Urothelium cell line (cell line): ENCODE measurements at regions not wholly inside any gene's neighbourhood (a gene's known extent, or its start where the extent isn't known, plus 50 kb on each side); places are given as distances from the start of the nearest gene placed in this dataset.
A peak's percentile ranks its signal among the peaks of the same experiment; 100 is the strongest.
"Not testable (repeated sequence)": the region's sequence is repeated elsewhere in the genome, so short reads cannot be mapped to it uniquely, and the experiment has no call there.

ENCODE experiments used
- DNase-seq: peaks from one replicate; pipeline ENCODE4 v3.0.0; 2011; ENCODE audit warnings: low spot score, mixed read lengths
- FAIRE-seq: peaks from 2 replicates; lab custom pipeline; 2011; peaks lifted over from hg19 to GRCh38; lab: Jason Lieb, UNC

DNA sequence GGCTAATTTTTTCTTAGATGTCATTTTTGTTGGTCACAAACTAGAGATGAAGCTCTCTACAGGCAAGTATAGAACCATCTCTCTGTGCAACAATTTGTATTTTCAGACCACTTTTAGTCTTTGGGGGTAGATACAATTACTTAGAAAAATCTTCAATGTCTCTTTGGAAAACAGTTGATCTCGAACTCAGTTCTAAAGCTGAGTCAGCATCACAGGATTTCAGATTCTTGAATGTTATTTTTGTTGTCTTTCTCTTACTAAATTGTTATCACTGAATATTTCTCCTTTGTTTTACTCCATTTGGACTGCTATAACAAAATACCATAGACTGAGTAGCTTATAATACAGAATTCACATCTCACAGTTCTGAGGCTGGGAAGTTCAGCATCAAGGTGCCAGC, 1557.0 kb downstream of the SI start:
- DNase-seq (no peak), FAIRE-seq (no peak)

DNA sequence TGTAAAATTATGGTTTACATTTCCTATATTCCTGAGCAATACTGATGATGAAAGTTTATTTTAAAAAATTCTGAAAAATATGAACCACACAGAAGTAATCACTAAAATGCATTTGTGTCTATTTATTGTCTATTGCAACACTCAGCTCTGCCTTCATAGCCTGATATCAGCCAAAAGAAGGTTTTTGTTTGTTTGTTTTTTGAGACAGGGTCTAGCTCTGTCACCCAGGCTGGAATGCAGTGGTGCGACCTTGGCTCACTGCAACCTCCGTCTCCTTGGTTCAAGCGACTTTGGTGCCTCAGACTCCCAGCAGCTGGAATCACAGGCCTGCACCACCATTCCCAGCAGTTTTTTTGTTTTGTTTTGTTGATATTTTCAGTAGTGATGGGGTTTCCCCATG, 1560.2 kb downstream of the SI start:
- DNase-seq (no peak), FAIRE-seq (no peak)

DNA sequence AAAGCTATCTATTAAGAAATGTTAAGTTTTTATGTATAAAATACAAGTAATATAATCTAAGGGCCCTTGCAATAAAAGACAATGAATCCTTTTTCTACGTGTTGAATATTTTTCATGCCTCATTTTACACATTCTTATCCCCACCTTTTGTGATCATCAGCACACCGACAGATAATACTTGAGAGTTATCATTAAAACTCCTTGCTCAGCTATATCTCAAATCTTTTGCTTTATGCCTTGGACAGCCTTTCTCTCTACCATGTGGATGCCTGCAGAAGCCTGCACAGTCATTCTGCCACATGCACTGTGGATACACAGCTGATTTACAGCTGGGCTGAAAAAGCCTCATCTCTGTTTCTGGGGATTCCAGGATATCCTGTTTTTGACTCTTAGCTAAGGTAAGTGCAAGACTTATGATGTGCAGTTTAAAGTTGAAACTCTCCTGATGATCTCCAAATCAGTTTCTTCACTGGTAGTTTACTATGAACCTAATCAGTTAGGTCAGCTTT, 1565.1 kb downstream of the SI start:
- no peak for FAIRE-seq
- no peak for DNase-seq

DNA sequence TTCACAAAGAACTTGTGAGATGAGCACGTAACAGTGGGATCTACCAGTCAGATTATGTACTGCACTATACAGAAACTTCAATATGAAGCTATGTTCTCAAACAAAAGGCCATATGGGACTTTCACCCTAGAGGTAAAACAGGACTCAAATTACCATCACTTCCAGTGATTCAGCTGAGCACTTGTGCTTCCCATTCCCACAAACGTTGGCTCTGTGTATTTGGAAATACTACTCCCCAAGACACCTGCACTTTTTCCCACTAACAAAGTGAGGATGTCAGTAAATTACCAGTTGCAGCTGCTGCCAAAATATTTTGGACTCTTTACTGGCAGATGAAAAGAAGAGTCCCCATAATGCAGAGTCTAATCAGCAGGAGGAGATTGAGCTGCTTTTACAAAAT, 1570.1 kb downstream of the SI start:
- no peak for DNase-seq
- FAIRE-seq: no peak

DNA sequence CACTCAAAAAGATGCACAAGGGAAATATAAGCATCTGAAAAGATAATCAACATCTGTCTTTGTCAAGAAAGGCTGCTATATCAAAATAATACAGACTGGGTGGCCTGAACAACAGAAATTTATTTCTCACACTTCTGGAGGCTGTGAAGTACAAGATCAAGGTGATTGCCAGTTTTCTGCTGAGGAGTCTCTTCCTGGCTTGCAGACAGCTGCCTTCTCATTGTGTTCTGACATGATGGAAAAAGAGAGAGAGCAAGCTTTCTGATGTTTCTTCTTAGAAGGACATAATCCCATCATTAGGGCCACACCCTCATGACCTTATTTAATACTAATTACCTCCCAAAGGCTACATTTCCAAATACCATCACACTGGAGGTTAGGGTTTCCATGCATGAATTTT, 1573.3 kb downstream of the SI start:
- DNase-seq: no peak
- no peak for FAIRE-seq

DNA sequence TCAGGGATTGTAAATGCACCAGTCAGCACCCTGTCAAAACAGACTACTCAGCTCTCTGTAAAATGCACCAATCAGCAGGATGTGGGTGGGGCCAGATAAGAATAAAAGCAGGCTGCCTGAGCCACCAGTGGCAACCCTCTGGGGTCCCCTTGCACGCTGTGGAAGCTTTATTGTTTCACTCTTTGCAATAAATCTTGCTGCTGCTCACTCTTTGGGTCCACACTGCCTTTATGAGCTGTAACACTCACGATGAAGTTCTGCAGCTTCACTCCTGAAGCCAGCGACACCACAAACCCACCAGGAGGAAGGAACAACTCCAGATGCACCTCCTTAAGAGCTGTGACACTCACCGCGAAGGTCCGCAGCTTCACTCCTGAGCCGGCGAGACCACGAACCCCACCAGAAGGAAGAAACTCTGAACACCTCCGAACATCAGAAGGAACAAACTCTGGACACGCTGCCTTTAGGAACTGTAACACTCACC, 1578.5 kb downstream of the SI start:
- FAIRE-seq, DNase-seq: not testable (repeated sequence)

DNA sequence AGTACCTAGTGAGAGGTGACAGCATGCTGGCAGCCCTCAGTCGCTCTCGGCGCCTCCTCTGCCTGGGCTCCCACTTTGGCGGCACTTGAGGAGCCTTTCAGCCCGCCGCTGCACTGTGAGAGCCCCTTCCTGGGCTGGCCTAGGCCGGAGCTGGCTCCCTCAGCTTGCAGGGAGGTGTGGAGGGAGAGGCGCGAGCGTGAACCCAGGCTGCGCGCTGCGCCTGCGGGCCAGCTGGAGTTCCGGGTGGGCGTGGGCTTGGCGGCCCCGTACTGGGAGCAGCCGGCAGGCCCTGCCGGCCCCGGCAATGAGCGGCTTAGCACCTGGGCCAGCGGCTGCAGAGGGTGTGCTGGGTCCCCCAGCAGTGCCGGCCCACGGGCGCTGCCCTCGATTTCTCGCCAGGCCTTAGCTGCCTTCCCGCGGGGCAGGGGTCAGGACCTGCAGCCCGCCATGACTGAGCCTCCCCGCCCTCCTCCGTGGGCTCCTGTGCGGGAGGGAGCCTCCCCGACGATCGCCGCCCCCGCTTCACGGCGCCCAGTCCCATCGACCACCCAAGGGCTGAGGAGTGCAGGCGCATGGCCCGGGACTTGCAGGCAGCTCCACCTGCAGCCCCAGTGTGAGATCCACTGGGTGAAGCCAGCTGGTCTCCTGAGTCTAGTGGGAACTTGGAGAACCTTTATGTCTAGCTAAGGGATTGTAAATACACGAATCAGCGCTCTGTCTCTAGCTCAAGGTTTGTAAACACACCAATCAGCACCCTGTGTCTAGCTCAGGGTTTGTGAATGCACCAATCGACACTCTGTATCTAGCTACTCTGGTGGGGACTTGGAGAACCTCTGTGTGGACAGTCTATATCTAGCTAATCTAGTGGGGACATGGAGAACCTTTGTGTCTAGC, 1579.2 kb downstream of the SI start:
- not testable (repeated sequence) for FAIRE-seq, DNase-seq

DNA sequence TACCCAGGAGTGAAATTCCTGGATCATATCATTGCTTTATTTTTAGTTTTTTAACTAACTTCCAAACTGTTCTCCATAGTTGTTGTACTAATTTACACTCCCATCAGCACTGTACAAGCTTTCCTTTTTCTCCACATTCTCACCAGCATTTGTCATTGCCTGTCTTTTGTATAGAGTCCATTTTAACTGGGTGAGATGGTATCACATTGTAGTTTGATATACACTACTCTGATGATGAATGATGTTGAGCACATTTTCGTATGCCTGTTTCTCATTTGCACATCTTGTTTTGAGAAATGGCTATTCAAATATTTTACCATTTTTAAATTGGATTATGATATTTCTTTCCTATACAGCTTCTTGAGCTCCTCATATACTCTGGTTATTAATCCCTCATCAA, 1586.6 kb downstream of the SI start:
- DNase-seq (no peak), FAIRE-seq (no peak)

DNA sequence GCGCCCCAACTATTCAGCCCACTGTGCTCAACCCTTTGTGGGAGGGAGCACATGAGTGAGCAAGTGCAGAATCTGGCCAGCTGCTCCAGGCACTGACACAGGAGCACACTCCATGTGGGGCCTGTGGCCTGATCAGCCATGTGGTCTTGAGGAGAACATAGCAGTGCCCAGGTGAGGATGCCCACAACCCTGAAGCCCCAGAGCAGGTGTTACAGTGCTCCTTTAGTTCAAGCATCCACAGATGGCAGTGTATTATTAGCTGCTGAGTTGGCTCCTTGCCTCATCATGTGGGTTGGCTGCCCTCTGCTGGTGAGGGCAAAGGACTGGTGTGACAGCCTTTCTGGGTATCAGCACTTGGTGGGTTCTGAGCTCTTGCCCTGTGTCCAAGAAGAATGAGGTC, 1588.2 kb downstream of the SI start:
- FAIRE-seq: no peak
- DNase-seq: peak; percentile 32

DNA sequence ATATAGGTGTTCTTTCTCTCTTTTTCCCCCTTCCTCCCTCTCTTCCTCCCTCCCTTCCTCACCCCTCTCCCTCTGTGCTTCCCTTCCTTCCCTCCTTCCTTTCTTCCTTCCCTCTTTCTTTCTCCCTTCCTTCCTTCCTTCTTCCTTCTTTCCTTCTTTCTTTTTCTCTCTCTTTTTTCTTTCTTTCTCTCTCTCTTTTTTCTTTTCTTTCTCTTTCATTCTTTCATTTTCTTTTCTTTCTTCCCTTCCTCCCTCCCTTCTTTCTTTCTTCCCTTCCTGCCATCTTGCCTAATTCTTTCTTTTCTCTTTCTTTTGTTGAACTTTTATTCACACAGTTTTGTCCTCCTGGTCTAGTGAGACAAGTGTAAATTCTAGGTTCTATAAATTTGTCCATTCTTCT, 1595.6 kb downstream of the SI start:
- no peak for FAIRE-seq
- no peak for DNase-seq

DNA sequence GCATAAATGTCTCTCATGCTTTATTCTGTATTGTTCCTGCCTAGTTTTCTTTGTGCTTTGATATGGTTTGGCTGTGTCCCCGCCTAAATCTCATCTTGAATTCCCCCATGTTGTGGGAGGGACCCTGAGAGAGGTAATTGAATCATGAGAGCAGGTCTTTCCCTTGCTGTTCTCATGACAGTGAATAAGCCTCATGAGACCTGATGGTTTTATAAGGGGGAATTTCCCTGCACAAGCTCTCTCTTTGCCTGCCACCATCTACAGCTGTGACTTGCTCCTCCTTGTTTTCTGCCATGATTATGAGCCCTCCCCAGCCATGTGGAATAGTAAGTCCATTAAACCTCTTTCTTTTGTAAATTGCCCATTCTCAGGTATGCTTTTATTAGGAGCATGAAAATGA, 1596.6 kb downstream of the SI start:
- FAIRE-seq: no peak
- DNase-seq: no peak

DNA sequence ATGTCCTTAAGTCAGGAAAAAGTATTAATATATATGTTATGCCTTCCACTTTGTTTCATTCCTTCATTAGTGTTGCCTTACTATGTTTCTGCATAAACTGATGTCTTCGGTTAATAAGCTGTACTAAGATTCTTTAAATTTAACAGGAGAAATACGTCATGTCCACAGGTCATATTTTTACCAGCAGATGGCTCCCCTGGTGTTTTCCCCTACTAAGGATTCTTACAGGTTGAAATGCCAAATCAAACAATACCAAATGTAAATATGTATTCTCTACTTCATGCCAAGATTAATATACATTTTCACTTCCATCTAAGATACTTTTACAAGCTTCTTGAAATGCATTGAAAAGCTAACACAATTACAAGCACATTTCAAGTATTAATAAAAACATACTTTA, 1602.1 kb downstream of the SI start:
- no peak for FAIRE-seq
- DNase-seq: no peak

DNA sequence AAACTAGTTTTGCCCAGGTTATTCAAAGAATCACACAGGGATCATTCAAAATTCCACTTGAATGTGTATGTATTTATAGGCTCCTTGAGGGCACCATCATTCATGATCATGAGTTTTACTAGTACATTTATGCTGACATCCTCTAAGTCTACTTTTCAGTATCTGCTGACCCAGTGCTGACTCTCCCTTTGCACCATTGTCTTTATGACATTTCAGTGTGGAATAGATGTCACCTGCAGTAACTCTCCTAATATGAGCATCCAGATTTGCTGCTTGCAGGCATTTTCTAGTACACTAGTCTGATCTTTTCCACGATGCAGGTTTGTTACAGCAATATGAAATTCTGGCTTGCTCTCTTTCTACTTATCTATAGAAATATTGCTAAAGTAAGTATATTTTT, 1603.5 kb downstream of the SI start:
- no peak for FAIRE-seq
- no peak for DNase-seq

DNA sequence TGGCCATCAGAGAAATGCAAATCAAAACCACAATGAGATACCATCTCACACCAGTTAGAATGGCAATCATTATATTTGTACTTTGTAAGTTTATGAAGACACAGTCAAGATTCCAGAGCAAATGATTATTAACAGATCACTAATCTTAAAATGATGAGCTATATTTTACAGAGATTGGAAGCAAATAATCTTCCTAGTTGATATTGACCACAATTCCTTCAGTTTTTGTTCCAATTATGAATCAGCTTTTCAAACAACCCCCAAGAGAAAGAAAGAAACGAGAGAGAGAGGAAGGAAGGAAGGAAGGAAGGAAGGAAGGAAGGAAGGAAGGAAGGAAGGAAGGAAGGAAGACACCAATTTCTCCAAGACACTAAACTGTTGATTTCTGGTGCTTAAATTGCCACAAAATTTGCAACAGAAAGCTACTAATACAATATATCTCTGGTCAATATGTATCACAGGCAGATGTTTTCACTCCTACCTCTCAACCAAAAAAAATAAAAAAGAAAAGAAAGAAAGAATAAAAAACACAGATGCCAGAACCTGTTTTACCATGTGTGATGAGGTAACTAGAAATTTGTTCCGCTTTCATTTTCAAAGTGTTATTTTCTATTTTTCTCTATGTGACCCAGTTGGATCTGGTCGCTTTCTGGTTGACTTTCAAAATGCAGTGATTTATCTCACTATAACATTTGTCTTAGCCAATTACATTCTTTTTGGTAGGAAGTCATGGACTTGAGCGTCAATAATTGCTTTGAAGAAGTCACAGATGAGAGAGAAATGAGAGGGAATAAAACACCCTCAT, 1609.6 kb downstream of the SI start:
- FAIRE-seq (no peak), DNase-seq (no peak)

DNA sequence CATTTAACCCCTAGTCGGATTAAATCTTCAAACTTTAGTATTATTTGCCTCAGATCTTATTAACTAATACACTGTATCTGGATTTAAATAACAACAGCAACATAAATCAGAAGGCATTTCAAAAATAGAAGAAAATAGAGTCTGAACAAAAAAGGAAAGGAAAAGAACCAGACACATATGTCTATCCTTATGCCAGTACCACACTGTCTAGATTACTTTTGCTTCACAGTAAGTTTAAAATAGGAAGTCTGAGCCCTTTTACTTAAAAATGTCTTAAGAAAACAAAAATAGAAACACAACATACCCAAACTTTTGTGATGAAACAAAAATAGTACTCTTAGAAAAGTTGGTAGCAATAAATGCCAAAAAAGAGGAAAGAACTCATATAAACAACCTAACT, 1615.8 kb downstream of the SI start:
- DNase-seq: no peak
- FAIRE-seq: no peak

DNA sequence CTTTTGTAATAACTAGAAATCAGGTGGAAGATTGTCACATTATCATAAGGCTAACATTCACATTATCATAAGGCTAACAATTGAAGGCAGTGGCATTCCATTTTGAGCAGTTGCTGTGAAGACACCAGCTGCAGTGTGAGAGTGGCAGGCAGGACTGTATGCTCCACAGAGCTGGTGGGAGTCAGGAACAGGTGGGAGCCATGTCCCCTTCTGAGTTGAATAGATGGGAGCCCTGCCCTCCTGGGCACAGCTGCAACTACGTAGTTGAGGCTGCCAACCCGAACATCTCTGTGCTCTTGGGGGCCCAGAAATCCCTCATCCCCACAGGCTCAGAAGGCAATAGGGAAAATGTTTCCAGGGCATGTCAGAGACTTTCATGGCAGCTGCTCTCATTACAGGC, 1627.6 kb downstream of the SI start:
- FAIRE-seq: no peak

DNA sequence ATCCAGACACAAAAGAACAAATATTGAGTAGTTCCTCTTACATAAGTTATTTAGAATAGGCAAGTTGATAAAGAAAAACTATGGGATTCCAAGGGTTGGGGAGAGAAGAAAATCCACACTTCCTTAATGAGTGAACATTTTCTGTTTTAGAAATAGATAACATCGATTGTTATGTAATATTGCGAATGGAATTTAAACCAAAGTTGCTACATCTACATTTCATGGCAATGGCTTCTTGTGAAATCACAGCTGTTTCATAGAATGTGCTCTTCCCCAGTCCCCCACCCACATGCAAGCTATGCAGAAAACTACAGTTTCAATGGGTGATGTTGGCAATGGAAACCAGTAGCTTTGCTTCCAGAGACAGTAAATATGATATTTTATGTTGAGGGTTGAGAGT, 1639.5 kb downstream of the SI start:
- no peak for FAIRE-seq
- DNase-seq: no peak

More for the DNA sequence above, 1627.6 kb downstream of the SI start:
- DNase-seq: no peak

DNA sequence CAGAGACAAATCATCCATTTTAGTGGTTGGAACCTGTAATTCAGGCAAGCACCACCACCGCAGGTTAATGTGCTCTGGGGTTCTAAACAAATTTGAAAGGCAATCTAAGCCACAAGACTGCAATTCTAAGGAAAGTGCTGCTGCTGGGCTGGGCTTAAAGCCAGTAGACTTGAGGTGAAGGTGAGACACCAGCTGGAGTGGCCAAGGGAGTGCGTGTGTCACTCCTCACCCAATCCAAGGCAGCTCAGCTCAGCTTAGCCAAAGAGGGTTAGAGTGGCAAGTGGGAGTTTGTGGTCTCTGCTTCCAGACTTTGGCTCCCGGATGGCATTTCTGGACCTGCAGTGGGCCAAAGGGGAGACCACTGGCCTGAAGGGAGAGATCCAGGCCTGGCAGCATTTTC, 1655.6 kb downstream of the SI start:
- FAIRE-seq (no peak), DNase-seq (peak; percentile 1)

DNA sequence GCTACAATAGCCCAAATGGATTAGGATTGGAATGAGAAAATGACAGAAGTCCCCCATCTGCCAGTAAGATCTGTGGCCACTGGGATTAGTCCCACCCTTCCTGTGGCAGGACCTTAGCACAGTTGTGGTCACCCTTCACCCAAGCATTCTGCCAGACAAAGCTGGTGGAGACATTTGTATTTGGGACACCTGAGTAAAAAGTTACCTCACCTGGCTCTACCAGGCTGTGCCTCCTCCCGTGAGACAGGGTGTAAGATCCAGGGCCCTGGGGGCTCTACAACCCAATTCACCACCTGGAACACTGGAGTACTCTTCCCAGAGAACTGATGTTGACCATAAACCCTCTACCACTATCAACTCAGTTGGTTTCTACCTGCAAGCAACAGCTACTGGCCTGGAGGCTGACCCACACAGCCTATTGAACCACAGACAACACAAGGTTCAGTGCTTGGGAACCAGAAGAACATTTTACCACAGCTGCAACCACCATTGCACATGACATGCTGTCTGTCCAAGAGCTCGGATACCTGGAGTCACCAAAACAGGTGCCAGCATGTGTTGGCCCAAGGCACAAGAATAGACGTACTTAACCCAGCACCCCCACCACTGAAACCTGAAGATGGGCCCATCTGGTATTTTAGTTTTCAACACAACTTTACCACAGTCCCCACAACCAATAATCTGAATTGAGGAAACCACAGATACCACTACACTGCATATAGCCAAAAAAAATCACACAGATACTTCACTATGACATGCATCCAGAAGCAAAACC, 1686.7 kb downstream of the SI start:
- FAIRE-seq (no peak), DNase-seq (no peak)

DNA sequence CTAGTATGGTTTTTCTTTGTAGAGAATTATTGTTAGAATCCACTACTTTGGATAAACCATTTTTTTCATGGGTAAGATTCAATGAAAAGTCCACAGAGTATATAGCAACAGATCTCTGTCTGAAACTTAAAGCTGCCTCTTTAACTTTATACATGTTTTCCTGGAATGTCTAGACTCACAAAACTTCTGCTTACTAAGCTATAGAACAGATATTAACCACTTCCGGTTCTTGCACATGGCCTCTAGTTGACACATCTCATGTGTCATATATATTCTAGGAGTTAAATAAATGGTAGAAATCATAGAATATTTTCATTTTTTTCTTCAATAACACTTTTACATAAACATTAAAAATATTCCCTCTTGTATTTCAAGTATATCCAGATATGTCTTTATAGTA, 1693.9 kb downstream of the SI start:
- no peak for DNase-seq
- no peak for FAIRE-seq

DNA sequence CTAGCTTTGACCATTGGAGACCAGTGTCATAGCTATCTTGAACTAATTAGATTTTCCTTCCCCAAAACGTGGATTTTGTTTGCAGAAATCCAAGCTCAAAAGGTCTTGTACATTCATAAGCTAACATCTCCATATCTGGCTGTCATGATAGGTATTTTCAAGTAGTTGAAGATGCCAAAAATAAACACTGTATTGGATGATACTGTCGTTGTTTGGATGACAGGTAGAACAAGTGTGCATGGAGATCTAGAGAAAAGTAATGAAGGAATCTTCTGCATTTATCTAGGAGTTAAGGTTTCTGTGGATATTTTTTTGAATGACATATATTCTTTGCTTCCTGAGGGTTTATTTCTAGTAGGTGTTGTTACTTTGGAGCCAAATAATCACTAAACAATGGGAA, 1696.1 kb downstream of the SI start:
- FAIRE-seq: no peak
- DNase-seq: no peak
